Heart left ventricle (tissue), 16 donors: ENCODE measurements at regions not wholly inside any gene's neighbourhood (a gene's known extent, or its start where the extent isn't known, plus 50 kb on each side); places are given as distances from the start of the nearest gene placed in this dataset.
A peak's percentile ranks its signal among the peaks of the same experiment; 100 is the strongest.

Experiments
- ATAC-seq, 4 donors: fragments of 200-7000 bp; cut with Tn5 transposase; one replicate each; pipeline ENCODE4 v1.9.1; 2020 to 2022; ENCODE audit warnings: moderate library complexity in 4 of 4, mild to moderate bottlenecking in 3 of 4, moderate number of reproducible peaks in 1 of 4
- DNase-seq, 5 donors: peaks; one replicate each; pipeline ENCODE4 v3.0.0-alpha.2; 2020
- H3K27ac ChIP-seq, 12 donors: fragments of 200-600 bp; sonication (generic) in 4 of 12; one replicate each; pipeline versions ENCODE4 v1.5.0 to v1.8.0; 2016 to 2022; ENCODE audit warnings: mild to moderate bottlenecking in 2 of 12
- H3K27me3 ChIP-seq, 9 donors: fragments of 200-600 bp; sonication (generic) in 2 of 9; one replicate each; pipeline versions ENCODE4 v1.5.1 to v1.8.0; 2016 to 2022; ENCODE audit warnings: mild to moderate bottlenecking in 3 of 9
- H3K36me3 ChIP-seq, 9 donors: fragments of 200-600 bp; sonication (generic) in 2 of 9; one replicate each; pipeline versions ENCODE4 v1.5.0 to v1.8.0; 2018 to 2022; ENCODE audit warnings: mild to moderate bottlenecking in 2 of 9
- H3K4me1 ChIP-seq, 12 donors: fragments of 200-600 bp; sonication (generic) in 4 of 12; one replicate each; pipeline versions ENCODE4 v1.5.0 to v1.8.0; 2016 to 2022; ENCODE audit warnings: mild to moderate bottlenecking in 3 of 12
- H3K4me3 ChIP-seq, 12 donors: fragments of 200-600 bp; sonication (generic) in 4 of 12; one replicate each; pipeline versions ENCODE4 v1.5.0 to v1.8.0; 2017 to 2022; ENCODE audit warnings: mild to moderate bottlenecking in 9 of 12, moderate library complexity in 4 of 12
- H3K9me3 ChIP-seq, 12 donors: fragments of 200-600 bp; sonication (generic) in 4 of 12; one replicate each; pipeline versions ENCODE4 v1.5.0 to v1.8.0; 2016 to 2022; ENCODE audit warnings: mild to moderate bottlenecking in 1 of 12
- CTCF ChIP-seq, 12 donors: fragments of 200-600 bp; sonication (generic) in 4 of 12; IDR thresholded peaks; one replicate each; pipeline versions ENCODE4 v1.5.0 to v1.8.0; 2018 to 2022; ENCODE audit warnings: antibody characterized with exemption in 12 of 12, mild to moderate bottlenecking in 5 of 12
- POLR2A ChIP-seq, 2 donors: fragments of 450-650 bp; IDR thresholded peaks; one replicate each; pipeline ENCODE4 v1.6.1; 2017; ENCODE audit warnings: antibody characterized with exemption in 2 of 2, mild to moderate bottlenecking in 2 of 2, moderate library complexity in 2 of 2
- WGBS, 4 donors: extraction: QIAGEN DNeasy Blood & Tissue Kit in 2 of 4; methylation state at CpG; one replicate each; pipeline versions ENCODE4 v1.1.5 to v1.1.7; 2013 to 2018; 5-methylcytosine and 5-hydroxymethylcytosine counted together
- intact Hi-C, 10 donors: fragments of 100-400 bp; cut with DNase I; formaldehyde crosslinking; loops; one replicate each; pipeline versions ENCODE4 v1.11.1 to v1.14.2; 2022
- donor health status: ischemic (EF 13 %, LVEDD 7.1; RV severe dilation, severe dysfunction).
- donor health status: healthy with polysubstance abuse.
- donor health status: DM: no; HTN: yes; CAD: no.
- donor health status: DM: no; HTN: no; CAD: no.
- donor health status: ischemic (EF 25% LVEDD 6.9; RV normal size, moderate dysfunction).
- donor health status: ischemic (EF 25% LVEDD 5.7; RV mildly dilated, moderate dysfunction).
- donor health status: healthy.
- donor health status: DM: yes; HTN: yes; CAD: no.
- donor health status: ischemic (EF 35%, LVEDD 5.7; RV mildly dilated, moderate dysfunction).
- donor health status: nonischemic (EF 11% LVEDD 7.7; RV severe dilation, severe dysfunction).
- donor health status: DM: yes; HTN: yes; CAD: no.
- donor health status: PGD.
- donor health status: ischemic (EF 29% LVEDD 5.4; RV normal size, mild dysfunction).
- donor health status: nonischemic (EF 23%, LVEDD 6.1; RV moderate dilation, normal function).

GRCh38 chr18:47519277-47519676 is 267.8 kb upstream of the SKOR2 start:
- H3K4me3 ChIP-seq = no peak overlapping the region
- H3K36me3 ChIP-seq = no peaks in the 10 kb centered on the region
- H3K27ac ChIP-seq = no peak overlapping the region
- TF ChIP-seq CTCF (IDR thresholded peaks at IDR 0.05) (no peak), POLR2A (IDR thresholded peaks at IDR 0.05) (no peak)
- no peak for DNase-seq
- intact Hi-C loops = no loop called here
- H3K9me3 ChIP-seq = no peaks in the 10 kb centered on the region
- WGBS, 4 donors = 70 to 93% (median 89%) methylated on average over 5 of the region's 5 CpGs
- no peak for ATAC-seq
- peaks cover 0 to 5% (median 0%) of the 10 kb centered on the region in 9 donors for H3K27me3 ChIP-seq
- no peaks in the 10 kb centered on the region for H3K4me1 ChIP-seq

DNA sequence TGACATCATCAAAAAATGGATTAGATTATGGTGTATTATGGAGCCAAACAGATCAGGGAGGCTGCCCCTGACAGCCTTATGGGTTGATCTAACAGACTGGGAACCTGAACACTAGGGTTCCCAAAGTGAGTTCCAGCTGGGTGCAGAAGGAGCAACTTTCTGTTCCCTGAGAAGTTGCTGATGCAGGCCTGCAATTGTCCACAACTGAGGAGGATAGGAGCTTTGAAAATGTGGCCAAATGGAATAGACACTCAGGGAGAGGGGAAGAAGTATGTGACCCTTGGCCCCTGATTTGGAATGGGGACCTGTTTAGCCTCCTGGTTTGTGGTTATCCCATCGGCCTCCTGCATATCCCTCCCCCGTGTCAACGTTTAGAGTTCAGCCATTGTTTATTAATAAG is 262.2 kb upstream of the SKOR2 start:
- DNase-seq = no peak
- Histone ChIP-seq H3K9me3 (no peaks in the 10 kb centered on the region), H3K4me3 (no peak overlapping the region), H3K27me3 (no peaks in the 10 kb centered on the region), H3K4me1 (no peaks in the 10 kb centered on the region), H3K36me3 (no peaks in the 10 kb centered on the region), H3K27ac (no peak overlapping the region)
- no peak for ATAC-seq
- no peak for TF ChIP-seq POLR2A (IDR thresholded peaks at IDR 0.05)
- TF ChIP-seq CTCF (IDR thresholded peaks at IDR 0.05) = no peak
- 77 to 84% (median 83%) methylated on average over 3 of the region's 3 CpGs for WGBS, 4 donors
- intact Hi-C loops = no loop called here

DNA sequence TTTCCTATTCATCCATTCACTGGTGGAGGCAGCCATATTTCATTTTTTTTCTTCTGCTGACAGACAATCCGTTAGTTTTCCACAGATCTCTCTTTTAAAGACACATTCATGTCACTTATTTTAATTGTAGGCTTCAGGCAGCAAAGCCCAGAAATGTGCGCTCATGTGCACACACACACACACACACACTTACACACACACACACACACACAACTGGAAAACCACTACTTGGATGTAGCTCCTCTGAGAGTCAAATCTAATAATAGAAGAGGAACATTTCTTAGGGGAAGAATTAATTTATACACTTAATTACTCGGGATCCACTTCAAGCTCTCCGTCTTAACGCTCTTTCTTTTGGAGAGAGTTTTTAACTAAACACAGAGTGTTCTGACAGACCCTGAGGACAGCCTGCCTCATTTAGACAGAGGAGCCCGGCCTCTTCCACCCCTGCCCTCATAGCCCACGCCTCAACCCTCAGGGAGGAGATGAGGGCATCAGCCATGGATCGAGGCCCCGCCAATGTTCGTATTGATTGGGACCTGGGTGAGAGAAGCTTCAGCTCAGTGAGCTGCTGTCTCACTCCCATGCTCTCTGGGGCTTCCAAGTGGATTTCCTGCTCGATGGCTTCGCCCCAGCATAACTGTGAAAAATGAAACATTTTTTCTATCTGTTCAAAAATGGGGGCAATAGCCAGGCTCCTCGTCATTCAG is 261.4 kb upstream of the SKOR2 start:
- Histone ChIP-seq H3K9me3 (no peaks in the 10 kb centered on the region), H3K4me1 (no peaks in the 10 kb centered on the region), H3K27me3 (no peaks in the 10 kb centered on the region), H3K36me3 (no peaks in the 10 kb centered on the region), H3K27ac (no peak overlapping the region), H3K4me3 (no peak overlapping the region)
- ATAC-seq (no peak), DNase-seq (no peak)
- intact Hi-C loops = no loop called here
- 83 to 88% (median 86%) methylated on average over 13 of the region's 13 CpGs for WGBS, 4 donors
- TF ChIP-seq POLR2A (IDR thresholded peaks at IDR 0.05) = no peak
- no peak for TF ChIP-seq CTCF (IDR thresholded peaks at IDR 0.05)

DNA sequence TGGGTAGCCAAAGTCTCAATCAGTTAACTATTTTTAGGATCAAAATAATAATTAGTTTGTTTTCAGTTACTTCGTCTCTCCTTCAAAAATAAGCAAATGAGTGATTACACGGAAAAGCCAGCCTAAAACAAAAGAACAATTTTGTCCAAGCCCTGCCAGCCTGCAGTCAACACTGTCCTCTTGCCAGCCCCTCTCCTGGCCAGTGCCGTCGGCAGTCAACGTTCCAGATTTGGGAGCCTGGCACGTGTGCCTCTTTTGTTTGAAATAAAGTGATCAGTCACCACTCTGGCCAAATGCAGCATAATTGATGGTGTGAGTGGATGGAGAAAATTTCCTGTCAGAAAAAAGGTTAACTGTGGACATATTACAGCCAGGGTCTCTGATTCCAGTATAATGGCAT is 260.6 kb upstream of the SKOR2 start:
- Histone ChIP-seq H3K4me1 (no peaks in the 10 kb centered on the region), H3K9me3 (no peaks in the 10 kb centered on the region), H3K27me3 (no peaks in the 10 kb centered on the region), H3K27ac (no peak overlapping the region), H3K36me3 (no peaks in the 10 kb centered on the region), H3K4me3 (no peak overlapping the region)
- 53 to 59% (median 55%) methylated on average over 6 of the region's 6 CpGs for WGBS, 4 donors
- intact Hi-C loops = no loop called here
- TF ChIP-seq POLR2A (IDR thresholded peaks at IDR 0.05) (no peak), CTCF (IDR thresholded peaks at IDR 0.05) (no peak)
- DNase-seq (no peak), ATAC-seq (peak in 1 of 4 donors; percentile 48)
